Upper lobe of right lung (tissue), 1 donor: ENCODE measurements at regions not wholly inside any gene's neighbourhood (a gene's known extent, or its start where the extent isn't known, plus 50 kb on each side); places are given as distances from the start of the nearest gene placed in this dataset.

Experiments
- ATAC-seq: fragments of 200-7000 bp; cut with Tn5 transposase; one replicate; pipeline ENCODE4 v1.9.1; 2020; ENCODE audit warnings: mild to moderate bottlenecking, moderate library complexity
- DNase-seq: peaks from one replicate; pipeline ENCODE4 v3.0.0-alpha.2; 2020
- H3K27ac ChIP-seq: fragments of 200-600 bp; one replicate; pipeline ENCODE4 v1.8.0; 2022
- H3K27me3 ChIP-seq: fragments of 200-600 bp; one replicate; pipeline ENCODE4 v1.8.0; 2022; ENCODE audit warnings: mild to moderate bottlenecking
- H3K36me3 ChIP-seq: fragments of 200-600 bp; one replicate; pipeline ENCODE4 v1.8.0; 2022
- H3K4me1 ChIP-seq: fragments of 200-600 bp; one replicate; pipeline ENCODE4 v1.8.0; 2022
- H3K4me3 ChIP-seq: fragments of 200-600 bp; one replicate; pipeline ENCODE4 v1.8.0; 2022; ENCODE audit warnings: mild to moderate bottlenecking
- H3K9me3 ChIP-seq: fragments of 200-600 bp; one replicate; pipeline ENCODE4 v1.8.0; 2022
- intact Hi-C: fragments of 100-400 bp; cut with DNase I; formaldehyde crosslinking; loops from one replicate; pipeline ENCODE4 v1.11.0; 2022
- TF ChIP-seq, protein P1 (sequence below): fragments of 200-600 bp; IDR thresholded peaks from one replicate; pipeline ENCODE4 v1.8.0; 2022; ENCODE audit warnings: antibody characterized with exemption
- donor health status: DM: no; HTN: yes; CAD: no; lungs with severe emphysema.

DNA sequence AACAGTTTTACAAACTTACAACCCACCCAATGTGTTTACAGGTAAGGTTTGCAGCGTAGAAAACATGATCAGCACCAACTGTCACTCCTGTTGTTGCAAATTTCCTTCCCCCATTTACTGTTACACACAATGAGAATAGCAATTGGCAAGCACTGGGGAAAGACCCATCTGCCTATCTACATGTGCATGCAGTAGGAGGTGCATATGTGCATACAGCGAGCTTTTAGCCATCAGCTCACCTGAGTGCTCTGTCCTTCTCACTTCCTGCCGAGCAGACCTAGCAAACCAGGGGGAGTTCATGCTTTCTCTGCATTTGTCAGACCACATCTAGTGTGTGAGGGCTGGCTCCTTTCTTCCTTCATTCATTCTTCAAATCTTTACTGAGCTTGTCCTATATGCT lies 49.9 kb upstream of the ARL4C start:
- intact Hi-C loops = no loop called here
- Histone ChIP-seq H3K27ac (no peak overlapping the region), H3K4me1 (no peaks in the 10 kb centered on the region), H3K36me3 (no peaks in the 10 kb centered on the region), H3K27me3 (peaks cover 4% of the 10 kb centered on the region), H3K4me3 (no peak overlapping the region), H3K9me3 (no peaks in the 10 kb centered on the region)
- TF ChIP-seq, protein P1, sequence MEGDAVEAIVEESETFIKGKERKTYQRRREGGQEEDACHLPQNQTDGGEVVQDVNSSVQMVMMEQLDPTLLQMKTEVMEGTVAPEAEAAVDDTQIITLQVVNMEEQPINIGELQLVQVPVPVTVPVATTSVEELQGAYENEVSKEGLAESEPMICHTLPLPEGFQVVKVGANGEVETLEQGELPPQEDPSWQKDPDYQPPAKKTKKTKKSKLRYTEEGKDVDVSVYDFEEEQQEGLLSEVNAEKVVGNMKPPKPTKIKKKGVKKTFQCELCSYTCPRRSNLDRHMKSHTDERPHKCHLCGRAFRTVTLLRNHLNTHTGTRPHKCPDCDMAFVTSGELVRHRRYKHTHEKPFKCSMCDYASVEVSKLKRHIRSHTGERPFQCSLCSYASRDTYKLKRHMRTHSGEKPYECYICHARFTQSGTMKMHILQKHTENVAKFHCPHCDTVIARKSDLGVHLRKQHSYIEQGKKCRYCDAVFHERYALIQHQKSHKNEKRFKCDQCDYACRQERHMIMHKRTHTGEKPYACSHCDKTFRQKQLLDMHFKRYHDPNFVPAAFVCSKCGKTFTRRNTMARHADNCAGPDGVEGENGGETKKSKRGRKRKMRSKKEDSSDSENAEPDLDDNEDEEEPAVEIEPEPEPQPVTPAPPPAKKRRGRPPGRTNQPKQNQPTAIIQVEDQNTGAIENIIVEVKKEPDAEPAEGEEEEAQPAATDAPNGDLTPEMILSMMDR = no peak
- no peak for DNase-seq
- ATAC-seq = no peak
